ENCODE measurements at regions not wholly inside any gene's neighbourhood (a gene's known extent, or its start where the extent isn't known, plus 50 kb on each side); places are given as distances from the start of the nearest gene placed in this dataset.

DNA sequence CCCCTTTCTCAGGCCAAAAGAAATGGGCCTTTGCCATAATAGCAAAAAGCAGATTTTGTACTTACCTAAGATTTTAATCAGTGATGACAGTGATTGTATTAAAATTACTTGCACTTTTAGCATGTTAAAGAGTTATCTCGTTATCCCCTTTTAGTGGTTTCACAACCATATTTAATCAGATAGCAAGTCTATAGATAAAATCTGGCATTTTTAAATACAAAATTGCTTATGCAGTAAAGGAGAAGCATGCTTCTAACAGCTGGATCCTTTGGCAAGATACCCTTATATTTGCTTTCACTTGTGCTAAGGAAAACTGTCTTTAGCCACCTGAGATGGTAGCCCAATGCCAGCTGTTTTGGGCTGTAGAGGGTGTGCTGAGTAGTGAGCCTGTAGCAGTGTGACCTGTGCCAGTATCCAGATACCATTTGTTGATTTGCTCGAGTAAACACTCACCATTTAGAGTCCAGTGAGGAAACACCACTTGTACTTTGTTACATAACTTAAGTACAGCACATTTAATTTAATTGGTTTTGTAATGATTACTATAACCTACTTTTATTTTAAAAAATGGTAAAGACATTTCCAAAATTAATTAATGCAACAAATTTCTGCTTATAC lies 314.4 kb upstream of the ZP4 start:
- Histone ChIP-seq H3K4me3 (replicated peaks in 1 of 3; ENCODE audit: insufficient read depth in 1 of 3, low read depth in 1 of 3, low read length in 3 of 3) (no peak overlapping the region), H3K27me3 (ENCODE audit: control insufficient read depth in 2 of 2, insufficient read depth in 2 of 2, low read length in 2 of 2) (no peaks in the 10 kb centered on the region), H3K4me1 (ENCODE audit: control insufficient read depth, extremely low read depth, insufficient read depth, low read length) (no peaks in the 10 kb centered on the region), H4K20me1 (replicated peaks; ENCODE audit: control insufficient read depth, extremely low read depth, insufficient read depth, low read length) (no peaks in the 10 kb centered on the region), H3K27ac (ENCODE audit: insufficient read depth, low read depth, low read length) (no peak overlapping the region), H3K4me2 (ENCODE audit: insufficient read depth, low read length) (no peak overlapping the region), H3K9ac (replicated peaks; ENCODE audit: extremely low read depth, insufficient read depth, low read length) (no peak overlapping the region), H3K9me3 (replicated peaks; ENCODE audit: control insufficient read depth, insufficient read depth, low read length) (peaks cover 5% of the 10 kb centered on the region), H3K9me1 (replicated peaks; ENCODE audit: control insufficient read depth, extremely low read depth, insufficient read depth, low read length) (no peaks in the 10 kb centered on the region), H3K79me2 (ENCODE audit: control insufficient read depth, insufficient read depth, low read length) (no peaks in the 10 kb centered on the region), H2AFZ (ENCODE audit: low read depth, low read length) (no peak overlapping the region), H3K36me3 (ENCODE audit: control insufficient read depth in 2 of 2, extremely low read depth in 1 of 2, insufficient read depth in 2 of 2, low read length in 2 of 2) (no peaks in the 10 kb centered on the region)
- ChIA-PET CTCF (no interaction called here), POLR2A (no interaction called here)
- intact Hi-C loops (cut with micrococcal nuclease) = no loop called here
- DNase-seq (ENCODE audit: low read depth, low spot score) (no peak), FAIRE-seq (no peak)
- TF ChIP-seq, protein P1, sequence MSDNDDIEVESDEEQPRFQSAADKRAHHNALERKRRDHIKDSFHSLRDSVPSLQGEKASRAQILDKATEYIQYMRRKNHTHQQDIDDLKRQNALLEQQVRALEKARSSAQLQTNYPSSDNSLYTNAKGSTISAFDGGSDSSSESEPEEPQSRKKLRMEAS (IDR thresholded peaks at IDR 0.05; ENCODE audit: insufficient read depth, insufficient read length) = no peak
- TF ChIP-seq, protein P2, sequence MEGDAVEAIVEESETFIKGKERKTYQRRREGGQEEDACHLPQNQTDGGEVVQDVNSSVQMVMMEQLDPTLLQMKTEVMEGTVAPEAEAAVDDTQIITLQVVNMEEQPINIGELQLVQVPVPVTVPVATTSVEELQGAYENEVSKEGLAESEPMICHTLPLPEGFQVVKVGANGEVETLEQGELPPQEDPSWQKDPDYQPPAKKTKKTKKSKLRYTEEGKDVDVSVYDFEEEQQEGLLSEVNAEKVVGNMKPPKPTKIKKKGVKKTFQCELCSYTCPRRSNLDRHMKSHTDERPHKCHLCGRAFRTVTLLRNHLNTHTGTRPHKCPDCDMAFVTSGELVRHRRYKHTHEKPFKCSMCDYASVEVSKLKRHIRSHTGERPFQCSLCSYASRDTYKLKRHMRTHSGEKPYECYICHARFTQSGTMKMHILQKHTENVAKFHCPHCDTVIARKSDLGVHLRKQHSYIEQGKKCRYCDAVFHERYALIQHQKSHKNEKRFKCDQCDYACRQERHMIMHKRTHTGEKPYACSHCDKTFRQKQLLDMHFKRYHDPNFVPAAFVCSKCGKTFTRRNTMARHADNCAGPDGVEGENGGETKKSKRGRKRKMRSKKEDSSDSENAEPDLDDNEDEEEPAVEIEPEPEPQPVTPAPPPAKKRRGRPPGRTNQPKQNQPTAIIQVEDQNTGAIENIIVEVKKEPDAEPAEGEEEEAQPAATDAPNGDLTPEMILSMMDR (IDR thresholded peaks at IDR 0.05; ENCODE audit: extremely low read depth in 1 of 2, insufficient read depth in 1 of 2, low read depth in 1 of 2, low read length in 2 of 2) = no peak
- no peak for TF ChIP-seq GATA2 (IDR thresholded peaks at IDR 0.05; ENCODE audit: insufficient read depth, insufficient read length, low read depth, low read length)
- no peak for TF ChIP-seq EZH2 (IDR thresholded peaks at IDR 0.05; ENCODE audit: borderline replicate concordance, low read depth, low read length, severe bottlenecking)
- TF ChIP-seq POLR2AphosphoS5 (IDR thresholded peaks at IDR 0.05; ENCODE audit: insufficient read depth, low read depth, low read length) = no peak
- no peak for TF ChIP-seq JUN (IDR thresholded peaks at IDR 0.05; ENCODE audit: borderline replicate concordance, insufficient read depth, insufficient read length, low read depth)
- TF ChIP-seq FOS (IDR thresholded peaks at IDR 0.05; ENCODE audit: borderline replicate concordance, insufficient read depth, low read length) = no peak
- TF ChIP-seq POLR2A (IDR thresholded peaks at IDR 0.05; ENCODE audit: low read depth, low read length) = no peak
- no peak for TF ChIP-seq MYC (IDR thresholded peaks at IDR 0.05; ENCODE audit: low read depth, low read length)
- no TSS peak for BruUV-seq (replicated peaks)
- dilution Hi-C loops (cut with MboI; ENCODE audit: extremely low pct_ligation_motif_present, low sequenced_read_pairs) = no loop called here

Measured in endothelial cell of umbilical vein (primary cell).